MM.1S (cell line): ENCODE measurements at regions not wholly inside any gene's neighbourhood (a gene's known extent, or its start where the extent isn't known, plus 50 kb on each side); places are given as distances from the start of the nearest gene placed in this dataset.

Experiments
- CTCF ChIP-seq: fragments of 300-600 bp; sonication (generic); IDR thresholded peaks from 2 replicates; pipeline ENCODE4 v1.5.1; 2016; ENCODE audit warnings: antibody characterized with exemption, low read length, mixed read lengths
- EZH2 ChIP-seq: fragments of 300-600 bp; sonication (generic); optimal IDR thresholded peaks from 2 replicates; pipeline ENCODE3; 2017; ENCODE audit warnings: low read depth, mild to moderate bottlenecking, antibody characterized with exemption, low read length, mixed read lengths
- EZH2phosphoT487 ChIP-seq: fragments of 300-600 bp; sonication (generic); IDR thresholded peaks from 2 replicates; pipeline ENCODE4 v1.6.1; 2018; ENCODE audit warnings: antibody characterized with exemption, low read length

- TF ChIP-seq CTCF: no peak
- TF ChIP-seq EZH2: no peak
- TF ChIP-seq EZH2phosphoT487: no peak
These were observed 702.8 kb downstream of the SI start for GRCh38 chr3:164375538-164375937.
